ENCODE measurements at regions not wholly inside any gene's neighbourhood (a gene's known extent, or its start where the extent isn't known, plus 50 kb on each side); places are given as distances from the start of the nearest gene placed in this dataset.

- Histone ChIP-seq H3K27ac (peak overlapping the region in 2 of 4 donors; percentile 0 to 12), H3K4me1 (peaks cover 0 to 8% (median 0%) of the 10 kb centered on the region in 4 donors), H3K27me3 (no peaks in the 10 kb centered on the region), H3K9me3 (no peaks in the 10 kb centered on the region), H3K36me3 (no peaks in the 10 kb centered on the region), H3K4me3 (no peak overlapping the region)
- TF ChIP-seq CTCF (IDR thresholded peaks at IDR 0.05) (no peak), POLR2A (IDR thresholded peaks at IDR 0.05) (no peak), EP300 (IDR thresholded peaks at IDR 0.05) (no peak)
- DNase-seq (ENCODE audit: low spot score in 2 of 2), result no peak
- WGBS, 2 donors, result 71 to 72% methylated on average over 7 of the region's 7 CpGs
Observed at GRCh38 chr9:16120727-16121126, 567.9 kb downstream of the CCDC171 start.

DNA sequence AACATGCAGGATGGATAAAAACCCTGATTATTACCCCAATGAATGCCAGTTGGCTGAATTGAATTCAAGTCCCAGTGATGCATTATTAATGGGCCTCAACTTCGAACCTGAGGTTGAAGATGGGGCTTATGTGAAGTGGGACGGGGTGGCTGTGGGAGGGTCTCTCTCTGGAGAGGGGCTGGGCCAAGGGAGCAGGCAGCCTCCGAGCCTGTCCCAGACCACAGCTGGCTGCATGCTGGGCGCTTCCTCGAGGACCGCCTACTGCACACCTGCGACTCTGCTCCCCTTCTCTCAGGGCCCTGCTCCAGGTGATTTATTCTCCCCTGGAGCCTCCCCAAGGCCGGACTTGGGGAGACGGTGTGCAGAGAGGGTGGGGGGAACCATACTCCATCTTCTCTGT is 568.3 kb downstream of the CCDC171 start:
- no peak overlapping the region for H3K27ac ChIP-seq
- H3K4me3 ChIP-seq, result no peak overlapping the region
- H3K36me3 ChIP-seq, result no peaks in the 10 kb centered on the region
- WGBS, 2 donors, result 86 to 87% methylated on average over 9 of the region's 9 CpGs
- no peak for DNase-seq (ENCODE audit: low spot score in 2 of 2)
- no peaks in the 10 kb centered on the region for H3K27me3 ChIP-seq
- TF ChIP-seq CTCF (IDR thresholded peaks at IDR 0.05), result no peak
- no peak for TF ChIP-seq POLR2A (IDR thresholded peaks at IDR 0.05)
- no peak for TF ChIP-seq EP300 (IDR thresholded peaks at IDR 0.05)
- peaks cover 0 to 8% (median 0%) of the 10 kb centered on the region in 4 donors for H3K4me1 ChIP-seq
- no peaks in the 10 kb centered on the region for H3K9me3 ChIP-seq

DNA sequence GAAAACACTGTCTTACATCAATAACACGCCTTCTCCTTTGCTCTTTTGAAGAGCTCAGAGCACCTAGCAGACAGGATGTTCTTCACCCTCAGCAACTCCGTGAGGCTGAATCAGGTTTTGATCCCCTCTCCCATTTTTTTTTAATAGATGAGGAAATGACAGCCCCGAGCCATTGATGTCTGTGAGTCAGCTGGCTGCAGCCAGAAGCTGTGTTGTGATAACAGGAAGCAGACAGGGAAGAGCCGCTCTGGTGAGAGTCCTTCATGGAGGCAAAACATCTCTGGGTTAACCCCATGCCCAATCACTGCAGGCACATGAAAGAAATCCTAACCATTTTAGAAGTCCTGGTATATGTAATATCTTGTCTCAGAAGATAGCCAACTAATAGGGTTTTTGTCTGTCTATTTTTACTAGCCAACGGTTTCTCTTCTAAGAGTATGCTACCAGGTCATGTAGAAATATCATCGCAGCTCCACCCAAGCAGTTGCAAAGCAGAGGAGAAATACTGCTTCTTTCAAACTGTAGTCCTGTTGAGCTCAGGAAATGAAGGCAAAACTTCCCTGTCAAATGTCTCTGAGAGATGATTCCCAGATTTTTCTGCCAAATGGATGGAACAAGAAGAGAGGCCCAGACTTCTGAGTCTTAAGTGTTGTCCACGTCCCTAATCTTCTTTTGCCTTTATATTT is 568.9 kb downstream of the CCDC171 start:
- no peaks in the 10 kb centered on the region for H3K27me3 ChIP-seq
- DNase-seq (ENCODE audit: low spot score in 2 of 2), result no peak
- H3K27ac ChIP-seq, result no peak overlapping the region
- H3K9me3 ChIP-seq, result no peaks in the 10 kb centered on the region
- WGBS, 2 donors, result 70 to 73% methylated on average over 7 of the region's 7 CpGs
- peaks cover 0 to 8% (median 0%) of the 10 kb centered on the region in 4 donors for H3K4me1 ChIP-seq
- no peaks in the 10 kb centered on the region for H3K36me3 ChIP-seq
- TF ChIP-seq CTCF (IDR thresholded peaks at IDR 0.05) (no peak), EP300 (IDR thresholded peaks at IDR 0.05) (no peak), POLR2A (IDR thresholded peaks at IDR 0.05) (no peak)
- H3K4me3 ChIP-seq, result no peak overlapping the region

DNA sequence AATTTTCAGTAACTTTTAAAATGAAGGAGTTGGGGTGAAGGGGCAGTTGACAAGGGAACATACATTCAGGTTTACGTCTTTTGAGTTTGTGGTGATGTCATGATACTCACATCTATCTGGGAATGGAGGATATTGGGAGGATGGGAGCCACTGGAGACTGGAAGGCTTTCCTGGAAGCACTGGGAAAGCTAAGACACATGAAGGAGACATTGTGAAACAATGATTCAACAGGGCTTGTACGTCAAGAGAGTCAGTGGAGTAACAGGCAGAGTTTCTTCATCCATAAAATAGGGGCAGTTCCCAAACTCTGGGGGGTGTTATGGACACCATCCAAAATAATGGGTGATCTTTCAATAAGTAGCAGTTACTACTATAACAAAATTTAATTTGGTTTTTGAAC is 572.8 kb downstream of the CCDC171 start:
- DNase-seq (ENCODE audit: low spot score in 2 of 2), result no peak
- Histone ChIP-seq H3K4me1 (peaks cover 0 to 8% (median 0%) of the 10 kb centered on the region in 4 donors), H3K36me3 (no peaks in the 10 kb centered on the region), H3K27me3 (no peaks in the 10 kb centered on the region), H3K4me3 (no peak overlapping the region), H3K27ac (no peak overlapping the region), H3K9me3 (peaks cover 0 to 5% (median 0%) of the 10 kb centered on the region in 4 donors)
- TF ChIP-seq CTCF (IDR thresholded peaks at IDR 0.05) (no peak), EP300 (IDR thresholded peaks at IDR 0.05) (no peak), POLR2A (IDR thresholded peaks at IDR 0.05) (no peak)
- 73 to 87% methylated on average over 2 of the region's 2 CpGs for WGBS, 2 donors

- no peaks in the 10 kb centered on the region for H3K36me3 ChIP-seq
- H3K4me1 ChIP-seq, result peaks cover 0 to 6% (median 0%) of the 10 kb centered on the region in 4 donors
- H3K9me3 ChIP-seq, result peaks cover 0 to 5% (median 0%) of the 10 kb centered on the region in 4 donors
- H3K27me3 ChIP-seq, result no peaks in the 10 kb centered on the region
- TF ChIP-seq CTCF (IDR thresholded peaks at IDR 0.05), result no peak
- no peak for TF ChIP-seq POLR2A (IDR thresholded peaks at IDR 0.05)
- no peak for TF ChIP-seq EP300 (IDR thresholded peaks at IDR 0.05)
- no peak for DNase-seq (ENCODE audit: low spot score in 2 of 2)
- no peak overlapping the region for H3K4me3 ChIP-seq
- no peak overlapping the region for H3K27ac ChIP-seq
- WGBS, 2 donors, result 66 to 76% methylated on average over 2 of the region's 2 CpGs
Observed at GRCh38 chr9:16126042-16126441, 573.2 kb downstream of the CCDC171 start.

Data from tibial nerve (tissue), 4 donors.